GM18867 (cell line): ENCODE measurements at regions not wholly inside any gene's neighbourhood (a gene's known extent, or its start where the extent isn't known, plus 50 kb on each side); places are given as distances from the start of the nearest gene placed in this dataset.
"Not testable (repeated sequence)": the region's sequence is repeated elsewhere in the genome, so short reads cannot be mapped to it uniquely, and the experiment has no call there.

Experiments
- ATAC-seq: cut with Tn5 transposase; IDR thresholded peaks from one replicate; pipeline ENCODE4 v1.9.1; 2021; ENCODE audit warnings: mild to moderate bottlenecking, moderate library complexity; ENCODE audit not compliant: unreplicated experiment

- ATAC-seq, result peak; percentile 8
Observed at GRCh38 chr6:27593200-27593818, 120.4 kb upstream of the ZNF184 start.

GRCh38 chr6:27592481-27593199, 119.7 kb upstream of the ZNF184 start:
- ATAC-seq, result peak; percentile 84

- ATAC-seq, result no peak
Observed at GRCh38 chr6:27591699-27592480, 119.0 kb upstream of the ZNF184 start.

- not testable (repeated sequence) for ATAC-seq
Observed at GRCh38 chr6:27585316-27585715, 112.4 kb upstream of the ZNF184 start.

GRCh38 chr6:27584326-27584725, 111.4 kb upstream of the ZNF184 start:
- ATAC-seq, result no peak

- no peak for ATAC-seq
Observed at GRCh38 chr6:27582928-27583725, 110.2 kb upstream of the ZNF184 start.

GRCh38 chr6:27579973-27580372, 107.1 kb upstream of the ZNF184 start:
- no peak for ATAC-seq

GRCh38 chr6:27577922-27578321, 105.0 kb upstream of the ZNF184 start:
- ATAC-seq, result no peak

GRCh38 chr6:27575594-27576361, 102.9 kb upstream of the ZNF184 start:
- ATAC-seq, result no peak

GRCh38 chr6:27568226-27568897, 95.5 kb upstream of the ZNF184 start:
- ATAC-seq, result no peak

GRCh38 chr6:27565839-27566779, 93.2 kb upstream of the ZNF184 start:
- no peak for ATAC-seq

GRCh38 chr6:27562027-27562410, 89.1 kb upstream of the ZNF184 start:
- ATAC-seq, result no peak

GRCh38 chr6:27558028-27558724, 85.3 kb upstream of the ZNF184 start:
- no peak for ATAC-seq

- no peak for ATAC-seq
Observed at GRCh38 chr6:27556406-27556805, 83.5 kb upstream of the ZNF184 start.

GRCh38 chr6:27553123-27553904, 80.4 kb upstream of the ZNF184 start:
- ATAC-seq, result peak; percentile 70

- no peak for ATAC-seq
Observed at GRCh38 chr6:27551607-27552006, 78.7 kb upstream of the ZNF184 start.

- ATAC-seq, result no peak
Observed at GRCh38 chr6:27550692-27551091, 77.8 kb upstream of the ZNF184 start.
